ENCODE measurements at regions not wholly inside any gene's neighbourhood (a gene's known extent, or its start where the extent isn't known, plus 50 kb on each side); places are given as distances from the start of the nearest gene placed in this dataset.
"Not testable (repeated sequence)": the region's sequence is repeated elsewhere in the genome, so short reads cannot be mapped to it uniquely, and the experiment has no call there.

DNA sequence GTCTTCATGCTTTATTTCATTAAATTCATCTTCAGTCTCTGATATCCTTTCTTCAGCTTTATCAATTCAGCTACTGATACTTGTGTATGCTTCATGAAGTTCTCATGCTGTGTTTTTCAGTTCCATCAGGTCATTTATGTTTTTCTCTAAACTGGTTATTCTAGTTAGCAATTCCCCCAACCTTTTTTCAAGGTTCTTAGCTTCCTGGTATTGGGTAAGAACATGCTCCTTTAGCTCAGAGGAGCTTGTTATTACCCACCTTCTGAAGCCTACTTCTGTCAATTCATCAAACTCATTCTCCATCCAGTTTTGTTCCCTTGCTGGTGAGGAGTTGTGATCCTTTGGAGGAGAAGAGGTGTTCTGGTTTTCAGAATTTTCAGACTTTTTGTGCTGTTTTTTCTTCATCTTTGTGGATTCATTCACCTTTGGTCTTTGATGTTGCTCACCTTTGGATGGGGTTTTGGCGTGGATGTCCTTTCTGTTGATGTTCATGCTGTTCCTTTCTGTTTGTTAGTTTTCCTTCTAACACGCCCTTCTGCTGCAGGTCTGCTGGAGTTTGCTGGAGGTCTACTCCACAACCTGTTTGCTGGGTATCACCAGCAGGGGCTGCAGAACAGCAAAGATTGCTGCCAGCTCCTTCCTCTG lies 69.9 kb upstream of the PCSK5 start:
- TF ChIP-seq CTCF (IDR thresholded peaks at IDR 0.05; ENCODE audit: extremely low read depth in 1 of 2, insufficient read depth in 1 of 2, low read depth in 1 of 2, low read length in 2 of 2); POLR2A (IDR thresholded peaks at IDR 0.05; ENCODE audit: low read depth, low read length): not testable (repeated sequence)
